K562 (cell line): ENCODE measurements at regions not wholly inside any gene's neighbourhood (a gene's known extent, or its start where the extent isn't known, plus 50 kb on each side); places are given as distances from the start of the nearest gene placed in this dataset.

Experiments used
- ATAC-seq: fragments of 200-7000 bp; cut with Tn5 transposase; 3 replicates; pipeline ENCODE4 v1.9.1; 2020; ENCODE audit warnings: moderate library complexity
- BruUV-seq: library from RNA; stranded (reverse); fragments of 400-500 nt; replicated peaks from 2 replicates; lab custom pipeline; 2021; lab: Mats Ljungman, UMichigan
- CTCF ChIA-PET: fragments of 300-600 bp; formaldehyde crosslinking; extraction: SDS; loops from one replicate; lab custom pipeline; 2021; ENCODE audit warnings: low intra/inter-chr PET ratio; lab: Yijun Ruan, JAX
- POLR2A ChIA-PET: fragments of 300-600, 350-650 bp; sonication (Branson Sonifier 250); formaldehyde crosslinking; extraction: SDS; loops from one replicate; lab custom pipeline; 2021; ENCODE audit warnings: antibody characterized with exemption, inconsistent platforms; lab: Yijun Ruan, JAX
- DNase-seq, 4 experiments: peaks; one replicate each; pipeline versions ENCODE4 v3.0.0 to v3.0.0-alpha.2; 2011 to 2018; ENCODE audit warnings: low spot score in 3 of 4, mixed read lengths in 3 of 4; ENCODE audit errors: extremely low read depth in 1 of 4
- FAIRE-seq: peaks from 2 replicates; lab custom pipeline; 2011; peaks lifted over from hg19 to GRCh38; lab: Jason Lieb, UNC
- H2AFZ ChIP-seq: 2 replicates; pipeline ENCODE4 v1.6.0; 2011; ENCODE audit warnings: low read depth, low read length, control low read depth, inconsistent platforms
- H3K27ac ChIP-seq: fragments of 200-600 bp; 3 replicates; pipeline ENCODE4 v1.8.0; 2011; ENCODE audit warnings: low read depth, mild to moderate bottlenecking, control low read depth, inconsistent platforms, low read length, moderate library complexity, mixed read lengths; ENCODE audit errors: extremely low read depth
- H3K27me3 ChIP-seq, 2 experiments: fragments of 300-600 bp in 1 of 2; 2 replicates in 1 of 2; 3 replicates in 1 of 2; pipeline versions ENCODE4 v1.6.0 to v1.8.0; 2011; ENCODE audit warnings: inconsistent platforms in 2 of 2, low read length in 2 of 2, mild to moderate bottlenecking in 1 of 2, mixed read lengths in 1 of 2, moderate library complexity in 1 of 2; ENCODE audit not compliant: control insufficient read depth in 2 of 2, insufficient read depth in 2 of 2
- H3K36me3 ChIP-seq: fragments of 300-600 bp; 3 replicates; pipeline ENCODE4 v1.8.0; 2011; ENCODE audit warnings: mild to moderate bottlenecking, low read length, inconsistent platforms; ENCODE audit not compliant: control insufficient read depth, insufficient read depth
- H3K4me1 ChIP-seq, 2 experiments: fragments of 200-600 bp in 1 of 2; replicated peaks in 1 of 2; 2 replicates in 1 of 2; 3 replicates in 1 of 2; pipeline versions ENCODE4 v1.5.1 to v1.8.0; 2011; ENCODE audit warnings: inconsistent platforms in 2 of 2, low read length in 2 of 2, mild to moderate bottlenecking in 1 of 2, mixed read lengths in 1 of 2, moderate library complexity in 1 of 2; ENCODE audit not compliant: control insufficient read depth in 2 of 2, insufficient read depth in 2 of 2
- H3K4me2 ChIP-seq: 2 replicates; pipeline ENCODE4 v1.6.1; 2011; ENCODE audit warnings: low read length, control low read depth, inconsistent platforms, mixed read lengths; ENCODE audit not compliant: insufficient read depth
- H3K4me3 ChIP-seq: fragments of 200-600 bp; sonication (generic), shearing (Covaris generic); 2 replicates; pipeline ENCODE4 v1.5.1; 2016; ENCODE audit warnings: control low read depth, inconsistent platforms
- H3K79me2 ChIP-seq: fragments of 200-600 bp; 3 replicates; pipeline ENCODE4 v1.8.0; 2011; ENCODE audit warnings: low read length, inconsistent platforms; ENCODE audit not compliant: control insufficient read depth, insufficient read depth
- H3K9ac ChIP-seq, 2 experiments: 2 replicates each; pipeline versions ENCODE4 v1.6.0 to v1.6.1; 2011; ENCODE audit warnings: low read depth in 2 of 2, low read length in 2 of 2, control low read depth in 1 of 2, inconsistent platforms in 1 of 2, mild to moderate bottlenecking in 1 of 2, mixed read lengths in 1 of 2; ENCODE audit not compliant: insufficient read depth in 1 of 2
- H3K9me1 ChIP-seq: one replicate; pipeline ENCODE4 v1.6.0; 2011; ENCODE audit warnings: inconsistent platforms, mild to moderate bottlenecking, low read length, moderate library complexity; ENCODE audit not compliant: control insufficient read depth, insufficient read depth
- H3K9me3 ChIP-seq: replicated peaks from 2 replicates; pipeline ENCODE4 v1.5.1; 2011; ENCODE audit warnings: low read depth, low read length, inconsistent platforms; ENCODE audit not compliant: control insufficient read depth, insufficient read depth
- H4K20me1 ChIP-seq: replicated peaks from 2 replicates; pipeline ENCODE4 v1.6.1; 2011; ENCODE audit warnings: low read length, inconsistent platforms, mixed read lengths; ENCODE audit not compliant: control insufficient read depth, insufficient read depth
- EWSR1 ChIP-seq: fragments of 450-650 bp; IDR thresholded peaks from 2 replicates; pipeline ENCODE4 v1.6.1; 2018; ENCODE audit warnings: borderline replicate concordance, mild to moderate bottlenecking, low read depth, moderate library complexity; ENCODE audit not compliant: partially characterized antibody
- GABPB1 ChIP-seq: sonication (generic); formaldehyde crosslinking; IDR thresholded peaks from 2 replicates; pipeline ENCODE4 v1.8.0; 2022; ENCODE audit warnings: mild to moderate bottlenecking, missing genetic modification reagents
- HES1 ChIP-seq: fragments of 450-650 bp; IDR thresholded peaks from 2 replicates; pipeline ENCODE4 v1.6.1; 2016; ENCODE audit warnings: low read depth, mild to moderate bottlenecking, moderate library complexity
- RBM25 ChIP-seq: fragments of 200-400 bp; formaldehyde crosslinking; IDR thresholded peaks from 2 replicates; pipeline ENCODE4 v1.6.1; 2018; ENCODE audit warnings: low read length, low read depth, moderate library complexity; ENCODE audit not compliant: severe bottlenecking
- RBM39 ChIP-seq: fragments of 200-400 bp; formaldehyde crosslinking; optimal IDR thresholded peaks from 2 replicates; pipeline ENCODE3; 2018; ENCODE audit warnings: low read depth, low read length
- RNF2 ChIP-seq: sonication (generic); IDR thresholded peaks from 2 replicates; pipeline ENCODE4 v1.6.1; 2016
- STAT5A ChIP-seq: IDR thresholded peaks from 2 replicates; pipeline ENCODE4 v1.6.1; 2012; ENCODE audit warnings: low read length, inconsistent platforms, borderline replicate concordance
- ZNF12 ChIP-seq: sonication (generic); formaldehyde crosslinking; IDR thresholded peaks from 2 replicates; pipeline ENCODE4 v1.4.0; 2020; ENCODE audit warnings: mild to moderate bottlenecking, missing genetic modification reagents
- ZNF143 ChIP-seq: sonication (generic); formaldehyde crosslinking; IDR thresholded peaks from 2 replicates; pipeline ENCODE4 v1.9.0; 2022; ENCODE audit warnings: mild to moderate bottlenecking, missing genetic modification reagents
- ZNF224 ChIP-seq: sonication (generic); formaldehyde crosslinking; IDR thresholded peaks from 2 replicates; pipeline ENCODE4 v1.8.0; 2022; ENCODE audit warnings: mild to moderate bottlenecking, missing genetic modification reagents
- ZNF384 ChIP-seq: IDR thresholded peaks from 2 replicates; pipeline ENCODE4 v1.6.1; 2012; ENCODE audit warnings: low read depth, low read length, improper control_type of control experiment
- WGBS: fragments of 100-300 bp; shearing (Covaris generic); methylation state at CpG from one replicate; pipeline ENCODE4 v1.1.6; 2016; ENCODE audit warnings: low coverage, mixed read lengths; ENCODE audit not compliant: insufficient coverage; ENCODE audit errors: missing lambda C conversion rate; 5-methylcytosine and 5-hydroxymethylcytosine counted together
- in situ Hi-C: fragments of 300-500 bp; cut with MboI; formaldehyde crosslinking; loops from 4 replicates; pipeline ENCODE4 v1.15.0; 2018; ENCODE audit warnings: inconsistent platforms, mixed read lengths
- intact Hi-C: fragments of 100-400 bp; cut with micrococcal nuclease; formaldehyde crosslinking; loops from 2 replicates; pipeline ENCODE4 v1.14.2; 2022
- TF ChIP-seq, protein P1 (sequence below): fragments of 200-600 bp; sonication (generic); IDR thresholded peaks from one replicate; pipeline ENCODE4 v1.6.1; 2012; ENCODE audit warnings: mild to moderate bottlenecking, low read depth, low read length, inconsistent platforms

DNA sequence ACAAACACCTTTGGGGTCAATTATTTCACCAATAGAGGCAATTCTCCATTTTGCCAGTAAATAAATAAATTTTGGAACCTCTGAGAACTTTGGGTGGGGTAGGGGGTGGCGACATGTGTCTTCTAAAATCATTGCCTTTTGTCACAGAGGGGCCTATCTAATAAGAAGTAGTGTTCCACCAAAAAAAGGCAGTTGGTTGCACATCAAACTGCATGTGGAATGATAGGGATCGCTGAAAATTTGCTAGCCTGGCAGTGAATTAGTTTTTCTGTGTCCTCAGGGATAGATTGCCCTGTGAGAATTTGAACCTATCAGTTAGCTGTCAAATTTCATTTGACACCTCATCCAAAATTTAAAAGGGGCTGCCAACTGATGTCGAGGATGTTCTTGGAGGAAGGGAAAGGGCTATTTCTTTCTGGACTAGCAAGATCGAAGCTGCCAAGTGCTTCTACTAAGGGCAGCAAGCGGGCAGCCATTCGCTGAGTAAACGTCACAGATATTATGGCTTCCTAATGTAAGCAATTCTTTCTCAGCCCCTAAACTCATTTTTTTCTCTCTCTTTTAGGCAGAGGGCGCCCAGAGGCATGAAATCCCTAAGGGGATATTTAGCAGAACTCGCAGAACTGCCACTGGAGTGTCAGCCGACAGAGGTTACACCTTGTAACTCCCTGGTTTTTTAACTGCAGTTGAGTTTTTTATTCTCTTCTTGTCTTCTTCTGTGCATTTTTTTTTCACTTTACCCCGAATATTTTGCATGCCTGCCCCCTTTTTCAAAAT is 2208.1 kb upstream of the WWC1 start:
- no peak overlapping the region for H3K9ac ChIP-seq
- peaks cover 4% of the 10 kb centered on the region; the same call in 1 of the 2 replicates for H3K9me3 ChIP-seq
- H4K20me1 ChIP-seq: no peaks in the 10 kb centered on the region
- ChIA-PET CTCF (no interaction called here), POLR2A (no interaction called here)
- no peak overlapping the region for H2AFZ ChIP-seq
- 0% methylated on average over 11 of the region's 11 CpGs for WGBS
- BruUV-seq: no TSS peak
- H3K27me3 ChIP-seq: no peaks in the 10 kb centered on the region
- in situ Hi-C loops (no loop called here), intact Hi-C loops (no loop called here)
- no peak overlapping the region for H3K27ac ChIP-seq
- H3K4me1 ChIP-seq: no peaks in the 10 kb centered on the region
- FAIRE-seq (no peak), DNase-seq (no peak), ATAC-seq (no peak)
- H3K36me3 ChIP-seq: no peaks in the 10 kb centered on the region
- H3K4me3 ChIP-seq: no peak overlapping the region
- H3K4me2 ChIP-seq: no peak overlapping the region
- no peaks in the 10 kb centered on the region for H3K79me2 ChIP-seq
- H3K9me1 ChIP-seq: no peaks in the 10 kb centered on the region
- TF ChIP-seq RBM39 (no peak), RBM25 (no peak), ZNF12 (no peak), HES1 (no peak), RNF2 (no peak), ZNF224 (CRISPR knock-in tag) (no peak), GABPB1 (CRISPR knock-in tag) (no peak), ZNF384 (no peak), EWSR1 (no peak), ZNF143 (CRISPR knock-in tag) (no peak), STAT5A (no peak)
- TF ChIP-seq, protein P1, sequence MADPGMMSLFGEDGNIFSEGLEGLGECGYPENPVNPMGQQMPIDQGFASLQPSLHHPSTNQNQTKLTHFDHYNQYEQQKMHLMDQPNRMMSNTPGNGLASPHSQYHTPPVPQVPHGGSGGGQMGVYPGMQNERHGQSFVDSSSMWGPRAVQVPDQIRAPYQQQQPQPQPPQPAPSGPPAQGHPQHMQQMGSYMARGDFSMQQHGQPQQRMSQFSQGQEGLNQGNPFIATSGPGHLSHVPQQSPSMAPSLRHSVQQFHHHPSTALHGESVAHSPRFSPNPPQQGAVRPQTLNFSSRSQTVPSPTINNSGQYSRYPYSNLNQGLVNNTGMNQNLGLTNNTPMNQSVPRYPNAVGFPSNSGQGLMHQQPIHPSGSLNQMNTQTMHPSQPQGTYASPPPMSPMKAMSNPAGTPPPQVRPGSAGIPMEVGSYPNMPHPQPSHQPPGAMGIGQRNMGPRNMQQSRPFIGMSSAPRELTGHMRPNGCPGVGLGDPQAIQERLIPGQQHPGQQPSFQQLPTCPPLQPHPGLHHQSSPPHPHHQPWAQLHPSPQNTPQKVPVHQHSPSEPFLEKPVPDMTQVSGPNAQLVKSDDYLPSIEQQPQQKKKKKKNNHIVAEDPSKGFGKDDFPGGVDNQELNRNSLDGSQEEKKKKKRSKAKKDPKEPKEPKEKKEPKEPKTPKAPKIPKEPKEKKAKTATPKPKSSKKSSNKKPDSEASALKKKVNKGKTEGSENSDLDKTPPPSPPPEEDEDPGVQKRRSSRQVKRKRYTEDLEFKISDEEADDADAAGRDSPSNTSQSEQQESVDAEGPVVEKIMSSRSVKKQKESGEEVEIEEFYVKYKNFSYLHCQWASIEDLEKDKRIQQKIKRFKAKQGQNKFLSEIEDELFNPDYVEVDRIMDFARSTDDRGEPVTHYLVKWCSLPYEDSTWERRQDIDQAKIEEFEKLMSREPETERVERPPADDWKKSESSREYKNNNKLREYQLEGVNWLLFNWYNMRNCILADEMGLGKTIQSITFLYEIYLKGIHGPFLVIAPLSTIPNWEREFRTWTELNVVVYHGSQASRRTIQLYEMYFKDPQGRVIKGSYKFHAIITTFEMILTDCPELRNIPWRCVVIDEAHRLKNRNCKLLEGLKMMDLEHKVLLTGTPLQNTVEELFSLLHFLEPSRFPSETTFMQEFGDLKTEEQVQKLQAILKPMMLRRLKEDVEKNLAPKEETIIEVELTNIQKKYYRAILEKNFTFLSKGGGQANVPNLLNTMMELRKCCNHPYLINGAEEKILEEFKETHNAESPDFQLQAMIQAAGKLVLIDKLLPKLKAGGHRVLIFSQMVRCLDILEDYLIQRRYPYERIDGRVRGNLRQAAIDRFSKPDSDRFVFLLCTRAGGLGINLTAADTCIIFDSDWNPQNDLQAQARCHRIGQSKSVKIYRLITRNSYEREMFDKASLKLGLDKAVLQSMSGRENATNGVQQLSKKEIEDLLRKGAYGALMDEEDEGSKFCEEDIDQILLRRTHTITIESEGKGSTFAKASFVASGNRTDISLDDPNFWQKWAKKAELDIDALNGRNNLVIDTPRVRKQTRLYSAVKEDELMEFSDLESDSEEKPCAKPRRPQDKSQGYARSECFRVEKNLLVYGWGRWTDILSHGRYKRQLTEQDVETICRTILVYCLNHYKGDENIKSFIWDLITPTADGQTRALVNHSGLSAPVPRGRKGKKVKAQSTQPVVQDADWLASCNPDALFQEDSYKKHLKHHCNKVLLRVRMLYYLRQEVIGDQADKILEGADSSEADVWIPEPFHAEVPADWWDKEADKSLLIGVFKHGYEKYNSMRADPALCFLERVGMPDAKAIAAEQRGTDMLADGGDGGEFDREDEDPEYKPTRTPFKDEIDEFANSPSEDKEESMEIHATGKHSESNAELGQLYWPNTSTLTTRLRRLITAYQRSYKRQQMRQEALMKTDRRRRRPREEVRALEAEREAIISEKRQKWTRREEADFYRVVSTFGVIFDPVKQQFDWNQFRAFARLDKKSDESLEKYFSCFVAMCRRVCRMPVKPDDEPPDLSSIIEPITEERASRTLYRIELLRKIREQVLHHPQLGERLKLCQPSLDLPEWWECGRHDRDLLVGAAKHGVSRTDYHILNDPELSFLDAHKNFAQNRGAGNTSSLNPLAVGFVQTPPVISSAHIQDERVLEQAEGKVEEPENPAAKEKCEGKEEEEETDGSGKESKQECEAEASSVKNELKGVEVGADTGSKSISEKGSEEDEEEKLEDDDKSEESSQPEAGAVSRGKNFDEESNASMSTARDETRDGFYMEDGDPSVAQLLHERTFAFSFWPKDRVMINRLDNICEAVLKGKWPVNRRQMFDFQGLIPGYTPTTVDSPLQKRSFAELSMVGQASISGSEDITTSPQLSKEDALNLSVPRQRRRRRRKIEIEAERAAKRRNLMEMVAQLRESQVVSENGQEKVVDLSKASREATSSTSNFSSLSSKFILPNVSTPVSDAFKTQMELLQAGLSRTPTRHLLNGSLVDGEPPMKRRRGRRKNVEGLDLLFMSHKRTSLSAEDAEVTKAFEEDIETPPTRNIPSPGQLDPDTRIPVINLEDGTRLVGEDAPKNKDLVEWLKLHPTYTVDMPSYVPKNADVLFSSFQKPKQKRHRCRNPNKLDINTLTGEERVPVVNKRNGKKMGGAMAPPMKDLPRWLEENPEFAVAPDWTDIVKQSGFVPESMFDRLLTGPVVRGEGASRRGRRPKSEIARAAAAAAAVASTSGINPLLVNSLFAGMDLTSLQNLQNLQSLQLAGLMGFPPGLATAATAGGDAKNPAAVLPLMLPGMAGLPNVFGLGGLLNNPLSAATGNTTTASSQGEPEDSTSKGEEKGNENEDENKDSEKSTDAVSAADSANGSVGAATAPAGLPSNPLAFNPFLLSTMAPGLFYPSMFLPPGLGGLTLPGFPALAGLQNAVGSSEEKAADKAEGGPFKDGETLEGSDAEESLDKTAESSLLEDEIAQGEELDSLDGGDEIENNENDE: no peak
